GM18505 (cell line): ENCODE measurements at regions not wholly inside any gene's neighbourhood (a gene's known extent, or its start where the extent isn't known, plus 50 kb on each side); places are given as distances from the start of the nearest gene placed in this dataset.
"Not testable (repeated sequence)": the region's sequence is repeated elsewhere in the genome, so short reads cannot be mapped to it uniquely, and the experiment has no call there.

Source experiments
- ATAC-seq: cut with Tn5 transposase; IDR thresholded peaks from one replicate; pipeline ENCODE4 v1.9.1; 2021; ENCODE audit not compliant: unreplicated experiment
- POLR2A ChIP-seq: IDR thresholded peaks from 4 replicates; pipeline ENCODE4 v1.6.1; 2011; ENCODE audit warnings: borderline replicate concordance; ENCODE audit not compliant: insufficient read depth, insufficient read length; ENCODE audit errors: extremely low read depth

GRCh38 chr13:63308549-63309165 lies 1893.0 kb upstream of the PCDH20 start:
- TF ChIP-seq POLR2A: no peak
- ATAC-seq: no peak

GRCh38 chr13:63307228-63307627 lies 1891.6 kb upstream of the PCDH20 start:
- ATAC-seq: no peak
- no peak for TF ChIP-seq POLR2A

GRCh38 chr13:63305641-63306133 lies 1890.0 kb upstream of the PCDH20 start:
- no peak for ATAC-seq
- no peak for TF ChIP-seq POLR2A

GRCh38 chr13:63304497-63304896 lies 1888.8 kb upstream of the PCDH20 start:
- TF ChIP-seq POLR2A: no peak
- ATAC-seq: no peak

- TF ChIP-seq POLR2A: no peak
- no peak for ATAC-seq
These were observed 1884.3 kb upstream of the PCDH20 start for GRCh38 chr13:63299866-63300394.

GRCh38 chr13:63297163-63297562 lies 1881.5 kb upstream of the PCDH20 start:
- TF ChIP-seq POLR2A: no peak
- ATAC-seq: no peak

- no peak for TF ChIP-seq POLR2A
- no peak for ATAC-seq
These were observed 1876.1 kb upstream of the PCDH20 start for GRCh38 chr13:63291701-63292100.

- ATAC-seq: no peak
- TF ChIP-seq POLR2A: no peak
These were observed 1872.9 kb upstream of the PCDH20 start for GRCh38 chr13:63288576-63288975.

- TF ChIP-seq POLR2A: no peak
- ATAC-seq: no peak
These were observed 1872.3 kb upstream of the PCDH20 start for GRCh38 chr13:63287926-63288325.

- ATAC-seq: no peak
- no peak for TF ChIP-seq POLR2A
These were observed 1869.8 kb upstream of the PCDH20 start for GRCh38 chr13:63285426-63285825.

- no peak for ATAC-seq
- no peak for TF ChIP-seq POLR2A
These were observed 1863.5 kb upstream of the PCDH20 start for GRCh38 chr13:63279136-63279535.

GRCh38 chr13:63274772-63275171 lies 1859.1 kb upstream of the PCDH20 start:
- no peak for TF ChIP-seq POLR2A
- ATAC-seq: no peak

- no peak for ATAC-seq
- no peak for TF ChIP-seq POLR2A
These were observed 1834.0 kb upstream of the PCDH20 start for GRCh38 chr13:63249411-63250187.

- not testable (repeated sequence) for ATAC-seq
These were observed 1821.2 kb upstream of the PCDH20 start for GRCh38 chr13:63236667-63237396.

GRCh38 chr13:63218596-63218995 lies 1802.9 kb upstream of the PCDH20 start:
- not testable (repeated sequence) for ATAC-seq
